ENCODE measurements at regions not wholly inside any gene's neighbourhood (a gene's known extent, or its start where the extent isn't known, plus 50 kb on each side); places are given as distances from the start of the nearest gene placed in this dataset.
"Not testable (repeated sequence)": the region's sequence is repeated elsewhere in the genome, so short reads cannot be mapped to it uniquely, and the experiment has no call there.

- no peak for DNase-seq (ENCODE audit: low read depth in 2 of 2)
Observed at GRCh38 chr1:213679153-213679552, 308.6 kb upstream of the PROX1 start.

GRCh38 chr1:213680677-213681325 is 307.0 kb upstream of the PROX1 start:
- DNase-seq (ENCODE audit: low read depth in 2 of 2): no peak

GRCh38 chr1:213681788-213682340 is 305.9 kb upstream of the PROX1 start:
- DNase-seq (ENCODE audit: low read depth in 2 of 2): no peak

- no peak for DNase-seq (ENCODE audit: low read depth in 2 of 2)
Observed at GRCh38 chr1:213683529-213683928, 304.2 kb upstream of the PROX1 start.

GRCh38 chr1:213684454-213684853 is 303.3 kb upstream of the PROX1 start:
- no peak for DNase-seq (ENCODE audit: low read depth in 2 of 2)

GRCh38 chr1:213685992-213686582 is 301.7 kb upstream of the PROX1 start:
- DNase-seq (ENCODE audit: low read depth in 2 of 2): no peak

- DNase-seq (ENCODE audit: low read depth in 2 of 2): no peak
Observed at GRCh38 chr1:213686983-213687382, 300.8 kb upstream of the PROX1 start.

GRCh38 chr1:213687832-213688231 is 299.9 kb upstream of the PROX1 start:
- no peak for DNase-seq (ENCODE audit: low read depth in 2 of 2)

GRCh38 chr1:213688655-213689054 is 299.1 kb upstream of the PROX1 start:
- DNase-seq (ENCODE audit: low read depth in 2 of 2): no peak

GRCh38 chr1:213689260-213689659 is 298.5 kb upstream of the PROX1 start:
- no peak for DNase-seq (ENCODE audit: low read depth in 2 of 2)

GRCh38 chr1:213690341-213690917 is 297.3 kb upstream of the PROX1 start:
- no peak for DNase-seq (ENCODE audit: low read depth in 2 of 2)

GRCh38 chr1:213692321-213692720 is 295.5 kb upstream of the PROX1 start:
- DNase-seq (ENCODE audit: low read depth in 2 of 2): no peak

GRCh38 chr1:213693864-213694263 is 293.9 kb upstream of the PROX1 start:
- no peak for DNase-seq (ENCODE audit: low read depth in 2 of 2)

GRCh38 chr1:213697192-213697802 is 290.5 kb upstream of the PROX1 start:
- DNase-seq (ENCODE audit: low read depth in 2 of 2): no peak

GRCh38 chr1:213698092-213698702 is 289.6 kb upstream of the PROX1 start:
- DNase-seq (ENCODE audit: low read depth in 2 of 2): no peak

GRCh38 chr1:213702703-213703102 is 285.1 kb upstream of the PROX1 start:
- no peak for DNase-seq (ENCODE audit: low read depth in 2 of 2)

GRCh38 chr1:213704941-213705340 is 282.8 kb upstream of the PROX1 start:
- DNase-seq (ENCODE audit: low read depth in 2 of 2): no peak

- DNase-seq (ENCODE audit: low read depth in 2 of 2): not testable (repeated sequence)
Observed at GRCh38 chr1:213711833-213712490, 275.8 kb upstream of the PROX1 start.

- DNase-seq (ENCODE audit: low read depth in 2 of 2): no peak
Observed at GRCh38 chr1:213714645-213715044, 273.1 kb upstream of the PROX1 start.

GRCh38 chr1:213715182-213715581 is 272.6 kb upstream of the PROX1 start:
- DNase-seq (ENCODE audit: low read depth in 2 of 2): no peak

- no peak for DNase-seq (ENCODE audit: low read depth in 2 of 2)
Observed at GRCh38 chr1:213719462-213719861, 268.3 kb upstream of the PROX1 start.

GRCh38 chr1:213720032-213720431 is 267.7 kb upstream of the PROX1 start:
- DNase-seq (ENCODE audit: low read depth in 2 of 2): no peak
